ENCODE measurements at regions not wholly inside any gene's neighbourhood (a gene's known extent, or its start where the extent isn't known, plus 50 kb on each side); places are given as distances from the start of the nearest gene placed in this dataset.
"Not testable (repeated sequence)": the region's sequence is repeated elsewhere in the genome, so short reads cannot be mapped to it uniquely, and the experiment has no call there.

DNA sequence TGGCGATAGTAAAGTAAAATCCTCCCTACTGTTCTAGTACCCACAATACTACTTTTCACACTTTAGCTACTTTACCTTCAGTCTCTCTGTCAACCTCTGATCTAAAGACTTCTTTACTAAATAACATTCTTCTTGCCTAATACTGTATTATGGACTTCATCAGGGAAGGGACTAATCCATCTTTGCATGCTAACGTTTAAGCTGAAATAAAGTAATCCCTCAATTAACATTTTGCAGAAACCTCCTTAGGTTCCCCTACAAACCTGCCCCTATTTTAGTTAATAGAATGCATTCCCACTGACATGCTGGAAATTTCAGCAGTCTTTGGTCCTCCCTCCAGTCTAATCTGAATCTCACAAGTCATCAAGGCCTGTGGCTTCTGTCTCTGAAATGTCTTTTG, 99.1 kb upstream of the NBPF8 start:
- TF ChIP-seq, protein P1, sequence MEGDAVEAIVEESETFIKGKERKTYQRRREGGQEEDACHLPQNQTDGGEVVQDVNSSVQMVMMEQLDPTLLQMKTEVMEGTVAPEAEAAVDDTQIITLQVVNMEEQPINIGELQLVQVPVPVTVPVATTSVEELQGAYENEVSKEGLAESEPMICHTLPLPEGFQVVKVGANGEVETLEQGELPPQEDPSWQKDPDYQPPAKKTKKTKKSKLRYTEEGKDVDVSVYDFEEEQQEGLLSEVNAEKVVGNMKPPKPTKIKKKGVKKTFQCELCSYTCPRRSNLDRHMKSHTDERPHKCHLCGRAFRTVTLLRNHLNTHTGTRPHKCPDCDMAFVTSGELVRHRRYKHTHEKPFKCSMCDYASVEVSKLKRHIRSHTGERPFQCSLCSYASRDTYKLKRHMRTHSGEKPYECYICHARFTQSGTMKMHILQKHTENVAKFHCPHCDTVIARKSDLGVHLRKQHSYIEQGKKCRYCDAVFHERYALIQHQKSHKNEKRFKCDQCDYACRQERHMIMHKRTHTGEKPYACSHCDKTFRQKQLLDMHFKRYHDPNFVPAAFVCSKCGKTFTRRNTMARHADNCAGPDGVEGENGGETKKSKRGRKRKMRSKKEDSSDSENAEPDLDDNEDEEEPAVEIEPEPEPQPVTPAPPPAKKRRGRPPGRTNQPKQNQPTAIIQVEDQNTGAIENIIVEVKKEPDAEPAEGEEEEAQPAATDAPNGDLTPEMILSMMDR (conservative IDR thresholded peaks at IDR 0.05; ENCODE audit: low read depth, low read length): not testable (repeated sequence)
- not testable (repeated sequence) for TF ChIP-seq EZH2 (IDR thresholded peaks at IDR 0.05; ENCODE audit: borderline replicate concordance, low read depth, low read length, poor library complexity, severe bottlenecking)
